Lung microvascular endothelial cell (primary cell): ENCODE measurements at regions not wholly inside any gene's neighbourhood (a gene's known extent, or its start where the extent isn't known, plus 50 kb on each side); places are given as distances from the start of the nearest gene placed in this dataset.
A peak's percentile ranks its signal among the peaks of the same experiment; 100 is the strongest.

Experiments used
- DNase-seq, 2 donors: peaks; one replicate each; pipeline versions ENCODE4 v3.0.0 to v3.0.0-alpha.2; 2010; ENCODE audit warnings: low read depth in 2 of 2

GRCh38 chr16:54446639-54447038, 160.1 kb upstream of the IRX3 start:
- peak; percentile 33 to 88 for DNase-seq

GRCh38 chr16:54444851-54445458, 158.4 kb upstream of the IRX3 start:
- no peak for DNase-seq

GRCh38 chr16:54443839-54444238, 157.3 kb upstream of the IRX3 start:
- no peak for DNase-seq

GRCh38 chr16:54443352-54443751, 156.8 kb upstream of the IRX3 start:
- no peak for DNase-seq

GRCh38 chr16:54442864-54443263, 156.3 kb upstream of the IRX3 start:
- no peak for DNase-seq

- no peak for DNase-seq
These were observed 151.9 kb upstream of the IRX3 start for GRCh38 chr16:54438469-54438868.

- DNase-seq, result no peak
These were observed 151.3 kb upstream of the IRX3 start for GRCh38 chr16:54437921-54438320.

- no peak for DNase-seq
These were observed 150.8 kb upstream of the IRX3 start for GRCh38 chr16:54437401-54437800.

GRCh38 chr16:54436346-54436745, 149.8 kb upstream of the IRX3 start:
- no peak for DNase-seq

GRCh38 chr16:54434859-54435258, 148.3 kb upstream of the IRX3 start:
- no peak for DNase-seq

GRCh38 chr16:54432897-54433229, 146.3 kb upstream of the IRX3 start:
- no peak for DNase-seq

GRCh38 chr16:54431997-54432896, 145.7 kb upstream of the IRX3 start:
- no peak for DNase-seq

GRCh38 chr16:54431041-54431996, 144.7 kb upstream of the IRX3 start:
- DNase-seq, result peak in 1 of 2 donors; percentile 48

- peak in 1 of 2 donors; percentile 62 for DNase-seq
These were observed 144.0 kb upstream of the IRX3 start for GRCh38 chr16:54430491-54431030.

- DNase-seq, result no peak
These were observed 142.4 kb upstream of the IRX3 start for GRCh38 chr16:54429029-54429428.

- no peak for DNase-seq
These were observed 139.9 kb upstream of the IRX3 start for GRCh38 chr16:54426553-54426849.

- no peak for DNase-seq
These were observed 139.3 kb upstream of the IRX3 start for GRCh38 chr16:54425681-54426552.

- no peak for DNase-seq
These were observed 138.5 kb upstream of the IRX3 start for GRCh38 chr16:54425068-54425467.

GRCh38 chr16:54424043-54424451, 137.5 kb upstream of the IRX3 start:
- DNase-seq, result no peak

- no peak for DNase-seq
These were observed 136.0 kb upstream of the IRX3 start for GRCh38 chr16:54422569-54422978.

GRCh38 chr16:54422159-54422558, 135.6 kb upstream of the IRX3 start:
- DNase-seq, result no peak
